HCT116 (cell line): ENCODE measurements at regions not wholly inside any gene's neighbourhood (a gene's known extent, or its start where the extent isn't known, plus 50 kb on each side); places are given as distances from the start of the nearest gene placed in this dataset.

ENCODE experiments used
- ATAC-seq: fragments of 200-7000 bp; cut with Tn5 transposase; 2 replicates; pipeline ENCODE4 v1.9.1; 2020; ENCODE audit warnings: mild to moderate bottlenecking, moderate library complexity
- BruUV-seq: library from RNA; stranded (reverse); fragments of 400-500 nt; replicated peaks from 2 replicates; lab custom pipeline; 2021; lab: Mats Ljungman, UMichigan
- CTCF ChIA-PET: fragments of 300-600 bp; sonication (Branson Sonifier 250); formaldehyde crosslinking; loops from one replicate; lab custom pipeline; 2021; ENCODE audit warnings: antibody characterized with exemption; lab: Charles Lee
- POLR2A ChIA-PET: fragments of 300-600, 350-600 bp; sonication (Branson Sonifier 250); formaldehyde crosslinking; loops from one replicate; lab custom pipeline; 2021; ENCODE audit warnings: antibody characterized with exemption; lab: Charles Lee
- RAD21 ChIA-PET, 2 experiments: fragments of 300-600 bp; sonication (Branson Sonifier 250); formaldehyde crosslinking; loops; one replicate each; lab custom pipeline; 2023; ENCODE audit warnings: low total read pairs in 2 of 2; ENCODE audit not compliant: uncharacterized antibody in 2 of 2, unreplicated experiment in 2 of 2, low non-redundant PET in 1 of 2; lab: Charles Lee
- DNase-seq: peaks from one replicate; pipeline ENCODE4 v3.0.0-alpha.2; 2010; ENCODE audit warnings: low read depth, low spot score
- H2AFZ ChIP-seq: fragments of 200-600 bp; shearing (Covaris generic), sonication (generic); 2 replicates; pipeline ENCODE4 v1.6.1; 2017; ENCODE audit warnings: low read depth, mixed run types, mixed read lengths, antibody characterized with exemption, low read length; ENCODE audit not compliant: poor library complexity, severe bottlenecking
- H3K27ac ChIP-seq: 2 replicates; pipeline ENCODE4 v1.5.1; 2012; ENCODE audit warnings: low read depth, low read length
- H3K27me3 ChIP-seq: fragments of 200-600 bp; sonication (generic); 2 replicates; pipeline ENCODE4 v1.6.1; 2016; ENCODE audit warnings: mixed run types, low read length, mixed read lengths; ENCODE audit not compliant: insufficient read depth
- H3K36me3 ChIP-seq, 2 experiments: fragments of 200-500 bp in 1 of 2; fragments of 200-600 bp in 1 of 2; sonication (Bioruptor generic) in 1 of 2; sonication (generic) in 1 of 2; 2 replicates each; pipeline versions ENCODE4 v1.5.1 to v1.6.1; 2014 to 2016; ENCODE audit warnings: low read length in 2 of 2, inconsistent platforms in 1 of 2, mixed read lengths in 1 of 2, mixed run types in 1 of 2; ENCODE audit not compliant: insufficient read depth in 2 of 2, control insufficient read depth in 1 of 2
- H3K4me1 ChIP-seq, 2 experiments: fragments of 200-600 bp in 1 of 2; sonication (generic) in 1 of 2; 2 replicates each; pipeline versions ENCODE4 v1.5.1 to v1.6.1; 2012 to 2017; ENCODE audit warnings: low read length in 2 of 2, inconsistent platforms in 1 of 2, mild to moderate bottlenecking in 1 of 2, mixed read lengths in 1 of 2, mixed run types in 1 of 2, moderate library complexity in 1 of 2; ENCODE audit not compliant: insufficient read depth in 2 of 2, control insufficient read depth in 1 of 2
- H3K4me2 ChIP-seq: fragments of 200-600 bp; sonication (generic); 2 replicates; pipeline ENCODE4 v1.6.1; 2017; ENCODE audit warnings: mixed run types, low read length, mixed read lengths
- H3K4me3 ChIP-seq, 2 experiments: fragments of 200-600 bp in 1 of 2; sonication (generic) in 1 of 2; replicated peaks in 1 of 2; 2 replicates each; pipeline ENCODE4 v1.5.1; 2011 to 2016; ENCODE audit warnings: low read length in 2 of 2, control low read depth in 1 of 2, low read depth in 1 of 2, mild to moderate bottlenecking in 1 of 2, mixed read lengths in 1 of 2, mixed run types in 1 of 2
- H3K79me2 ChIP-seq: fragments of 200-600 bp; sonication (generic); 2 replicates; pipeline ENCODE4 v1.6.1; 2017; ENCODE audit warnings: mild to moderate bottlenecking, mixed run types, low read length, moderate library complexity, mixed read lengths; ENCODE audit not compliant: insufficient read depth
- H3K9ac ChIP-seq: fragments of 200-600 bp; sonication (generic); 2 replicates; pipeline ENCODE4 v1.6.1; 2016; ENCODE audit warnings: low read length, mixed read lengths
- H3K9me2 ChIP-seq: fragments of 200-600 bp; sonication (generic), shearing (Covaris generic); 2 replicates; pipeline ENCODE4 v1.6.1; 2017; ENCODE audit warnings: mixed run types, mild to moderate bottlenecking, moderate library complexity; ENCODE audit not compliant: insufficient read depth
- H3K9me3 ChIP-seq, 2 experiments: fragments of 200-500 bp in 1 of 2; fragments of 200-600 bp in 1 of 2; sonication (Bioruptor generic) in 1 of 2; sonication (generic) in 1 of 2; 2 replicates each; pipeline ENCODE4 v1.6.1; 2014 to 2017; ENCODE audit warnings: low read length in 2 of 2, mixed read lengths in 2 of 2, inconsistent platforms in 1 of 2, low read depth in 1 of 2, mild to moderate bottlenecking in 1 of 2, mixed run types in 1 of 2, moderate library complexity in 1 of 2; ENCODE audit not compliant: control insufficient read depth in 1 of 2, insufficient read depth in 1 of 2
- H4K20me1 ChIP-seq: fragments of 200-600 bp; sonication (generic), shearing (Covaris generic); 2 replicates; pipeline ENCODE4 v1.6.1; 2017; ENCODE audit warnings: mixed run types, mild to moderate bottlenecking, moderate library complexity; ENCODE audit not compliant: insufficient read depth
- CBX3 ChIP-seq: IDR thresholded peaks from 2 replicates; pipeline ENCODE4 v1.6.1; 2012; ENCODE audit warnings: low read depth
- CTCF ChIP-seq, 3 experiments: fragments of 200-600 bp in 1 of 3; sonication (generic) in 1 of 3; IDR thresholded peaks in 2 of 3; conservative IDR thresholded peaks in 1 of 3; 2 replicates each; pipeline ENCODE4 v1.5.1; 2012 to 2017; ENCODE audit warnings: low read depth in 2 of 3, low read length in 2 of 3, antibody characterized with exemption in 1 of 3, borderline replicate concordance in 1 of 3, control low read depth in 1 of 3, mild to moderate bottlenecking in 1 of 3, mixed read lengths in 1 of 3, mixed run types in 1 of 3, moderate library complexity in 1 of 3; ENCODE audit not compliant: insufficient read depth in 1 of 3
- ELF1 ChIP-seq: IDR thresholded peaks from 2 replicates; pipeline ENCODE4 v1.6.1; 2012; ENCODE audit warnings: low read depth, borderline replicate concordance
- FOSL1 ChIP-seq: IDR thresholded peaks from 2 replicates; pipeline ENCODE4 v1.6.1; 2012; ENCODE audit warnings: low read depth
- JUND ChIP-seq: IDR thresholded peaks from 2 replicates; pipeline ENCODE4 v1.6.1; 2012
- POLR2A ChIP-seq: IDR thresholded peaks from 2 replicates; pipeline ENCODE4 v1.7.0; 2011; ENCODE audit warnings: borderline replicate concordance; ENCODE audit not compliant: insufficient read depth, insufficient read length; ENCODE audit errors: extremely low read depth
- REST ChIP-seq: IDR thresholded peaks from 2 replicates; pipeline ENCODE4 v1.6.1; 2012; ENCODE audit warnings: low read depth
- SP1 ChIP-seq: IDR thresholded peaks from 2 replicates; pipeline ENCODE4 v1.6.1; 2012; ENCODE audit warnings: low read depth
- SRF ChIP-seq: IDR thresholded peaks from 2 replicates; pipeline ENCODE4 v1.6.1; 2012; ENCODE audit warnings: low read depth
- TCF7L2 ChIP-seq: IDR thresholded peaks from 2 replicates; pipeline ENCODE4 v1.7.0; 2011; ENCODE audit warnings: borderline replicate concordance, inconsistent platforms; ENCODE audit not compliant: insufficient read depth, insufficient read length; ENCODE audit errors: extremely low read depth
- ZBTB33 ChIP-seq: IDR thresholded peaks from 2 replicates; pipeline ENCODE4 v1.6.1; 2011; ENCODE audit warnings: mild to moderate bottlenecking, low read length, moderate library complexity; ENCODE audit not compliant: insufficient replicate concordance; ENCODE audit errors: extremely low read depth
- ZFX ChIP-seq: fragments of 450-650 bp; IDR thresholded peaks from 2 replicates; pipeline ENCODE4 v1.6.1; 2017
- ZNF274 ChIP-seq: fragments of 200-500 bp; sonication (Bioruptor generic); IDR thresholded peaks from 2 replicates; pipeline ENCODE4 v1.6.1; 2014; ENCODE audit warnings: mild to moderate bottlenecking, low read depth, low read length, inconsistent platforms
- intact Hi-C: fragments of 100-400 bp; cut with micrococcal nuclease; formaldehyde crosslinking; loops from 2 replicates; pipeline ENCODE4 v1.10.0; 2022

GRCh38 chr12:98198261-98198982 is 317.0 kb upstream of the TMPO start:
- H3K4me3 ChIP-seq = no peak overlapping the region
- no peaks in the 10 kb centered on the region for H3K36me3 ChIP-seq
- H3K9ac ChIP-seq = no peak overlapping the region
- BruUV-seq = no TSS peak
- RAD21 ChIA-PET = no interaction called here
- no peaks in the 10 kb centered on the region for H3K4me1 ChIP-seq
- H4K20me1 ChIP-seq = no peaks in the 10 kb centered on the region
- POLR2A ChIA-PET = no interaction called here
- H2AFZ ChIP-seq = no peak overlapping the region
- H3K27me3 ChIP-seq = peaks cover 14% of the 10 kb centered on the region; the same call in 1 of the 2 replicates
- intact Hi-C loops = no loop called here
- no peaks in the 10 kb centered on the region for H3K9me3 ChIP-seq
- H3K9me2 ChIP-seq = no peaks in the 10 kb centered on the region
- H3K79me2 ChIP-seq = no peaks in the 10 kb centered on the region
- CTCF ChIA-PET = no interaction called here
- DNase-seq = no peak
- no peak overlapping the region for H3K4me2 ChIP-seq
- 0 out of 6 replicates have a peak, but pooled peaks of 2 of the 3 experiments have one; percentile 2 to 18 for TF ChIP-seq CTCF (IDR thresholded peaks at IDR 0.05 in 2 of 3, conservative IDR thresholded peaks at IDR 0.05 in 1 of 3; ENCODE audit: borderline replicate concordance in 1 of 3, insufficient read depth in 1 of 3, low read depth in 2 of 3, low read length in 2 of 3)
- TF ChIP-seq FOSL1 = no peak
- peak; percentile 64 for ATAC-seq
- no peak overlapping the region for H3K27ac ChIP-seq

- ChIA-PET POLR2A (no interaction called here), RAD21 (no interaction called here), CTCF (no interaction called here)
- H3K79me2 ChIP-seq = no peaks in the 10 kb centered on the region
- H3K4me3 ChIP-seq = no peak overlapping the region
- DNase-seq (no peak), ATAC-seq (no peak)
- no TSS peak for BruUV-seq
- H3K4me1 ChIP-seq = no peaks in the 10 kb centered on the region
- H3K4me2 ChIP-seq = no peak overlapping the region
- intact Hi-C loops = no loop called here
- H4K20me1 ChIP-seq = no peaks in the 10 kb centered on the region
- H3K36me3 ChIP-seq = no peaks in the 10 kb centered on the region
- no peak overlapping the region for H2AFZ ChIP-seq
- H3K9ac ChIP-seq = no peak overlapping the region
- H3K27me3 ChIP-seq = no peaks in the 10 kb centered on the region
- no peak overlapping the region for H3K27ac ChIP-seq
- no peaks in the 10 kb centered on the region for H3K9me2 ChIP-seq
- no peaks in the 10 kb centered on the region for H3K9me3 ChIP-seq
- TF ChIP-seq JUND (no peak), REST (no peak), SRF (no peak), TCF7L2 (no peak), POLR2A (no peak), CBX3 (no peak), ZFX (no peak), SP1 (no peak), ELF1 (no peak), ZNF274 (no peak), ZBTB33 (no peak)
Observed at GRCh38 chr12:98208816-98209215, 306.6 kb upstream of the TMPO start.
